RWPE1 (cell line): ENCODE measurements at regions not wholly inside any gene's neighbourhood (a gene's known extent, or its start where the extent isn't known, plus 50 kb on each side); places are given as distances from the start of the nearest gene placed in this dataset.
A peak's percentile ranks its signal among the peaks of the same experiment; 100 is the strongest.

ENCODE experiments used
- CTCF ChIA-PET: fragments of 350-600 bp; sonication (Branson Sonifier 250); formaldehyde crosslinking; extraction: SDS; loops from one replicate; lab custom pipeline; 2021; lab: Yijun Ruan, JAX
- POLR2A ChIA-PET: fragments of 400-600 bp; formaldehyde crosslinking; extraction: SDS; loops from one replicate; lab custom pipeline; 2020; ENCODE audit warnings: antibody characterized with exemption; ENCODE audit not compliant: low non-redundant PET; lab: Yijun Ruan, JAX
- DNase-seq: peaks from one replicate; pipeline ENCODE4 v3.0.0; 2012; ENCODE audit warnings: low spot score
- H3K27ac ChIP-seq: fragments of 450-650 bp; 2 replicates; pipeline ENCODE4 v1.5.1; 2017
- CTCF ChIP-seq: fragments of 450-650 bp; conservative IDR thresholded peaks from 2 replicates; pipeline ENCODE4 v1.5.1; 2017; ENCODE audit warnings: low read depth, mild to moderate bottlenecking

GRCh38 chr4:121454251-121454979 lies 73.6 kb upstream of the QRFPR start:
- no peak for TF ChIP-seq CTCF
- ChIA-PET POLR2A (no interaction called here), CTCF (interaction anchor here (0.6 to 0.9 kb wide), 2 partner anchors 9 to 362 kb away, joined by 3 to 4 read pairs; no protein-coding TSS in a partner anchor)
- DNase-seq, result no peak
- no peak overlapping the region for H3K27ac ChIP-seq

GRCh38 chr4:121451310-121451709 lies 70.5 kb upstream of the QRFPR start:
- ChIA-PET CTCF (no interaction called here), POLR2A (no interaction called here)

GRCh38 chr4:121449416-121449815 lies 68.6 kb upstream of the QRFPR start:
- DNase-seq, result no peak
- ChIA-PET POLR2A (no interaction called here), CTCF (interaction anchor here (0.7 to 0.8 kb wide), 2 partner anchors 318 to 1959 kb away, joined by 3 read pairs; no protein-coding TSS in a partner anchor)
- no peak for TF ChIP-seq CTCF
- no peak overlapping the region for H3K27ac ChIP-seq

More at GRCh38 chr4:121451310-121451709, 70.5 kb upstream of the QRFPR start:
- H3K27ac ChIP-seq, result no peak overlapping the region
- DNase-seq, result no peak
- no peak for TF ChIP-seq CTCF

- POLR2A ChIA-PET, result no interaction called here
- no peak overlapping the region for H3K27ac ChIP-seq
- no peak for TF ChIP-seq CTCF
- peak; percentile 31 for DNase-seq
- CTCF ChIA-PET, result no interaction called here
Observed at GRCh38 chr4:121448231-121448630, 67.4 kb upstream of the QRFPR start.

- POLR2A ChIA-PET, result no interaction called here
- H3K27ac ChIP-seq, result no peak overlapping the region
- DNase-seq, result no peak
- no peak for TF ChIP-seq CTCF
- CTCF ChIA-PET, result interaction anchor here (0.5 kb wide), 1 partner anchor 189 kb away, joined by 3 read pairs; no protein-coding TSS in a partner anchor
Observed at GRCh38 chr4:121439669-121440068, 58.9 kb upstream of the QRFPR start.
